ENCODE measurements at regions not wholly inside any gene's neighbourhood (a gene's known extent, or its start where the extent isn't known, plus 50 kb on each side); places are given as distances from the start of the nearest gene placed in this dataset.

DNA sequence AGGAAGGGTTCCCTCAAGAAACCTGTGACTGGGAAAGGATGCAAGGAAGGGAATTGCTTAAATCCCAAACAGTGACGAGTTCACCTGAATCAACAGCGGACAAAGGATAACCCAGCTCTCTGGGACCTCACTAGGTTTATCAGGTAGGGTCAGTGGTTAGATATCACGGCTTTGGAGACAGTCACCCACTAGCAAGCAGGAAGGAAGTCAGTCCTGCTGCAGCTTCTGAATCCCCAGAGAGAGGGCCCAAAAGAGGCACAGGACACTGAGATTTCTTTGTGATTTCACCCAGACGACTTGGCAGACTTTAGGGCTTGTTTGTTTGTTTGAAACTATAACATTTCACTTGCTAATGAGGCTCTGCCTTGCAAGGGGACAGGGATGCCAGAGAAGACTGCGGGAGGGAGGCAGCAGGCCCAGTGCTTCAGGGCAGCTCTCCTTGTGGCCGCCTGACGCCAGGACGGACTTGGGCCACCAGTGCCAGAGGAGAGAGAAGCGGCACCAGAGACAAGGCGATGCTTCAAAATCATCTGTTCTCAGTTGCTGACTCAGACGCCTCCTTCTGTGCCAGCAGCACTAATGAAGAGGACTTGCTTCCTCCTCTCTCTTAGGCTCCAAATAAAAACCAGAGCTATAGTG, 275.6 kb upstream of the SLC30A5 start:
- ChIA-PET POLR2A (no interaction called here), CTCF (no interaction called here)
- intact Hi-C loops (cut with DNase I, micrococcal nuclease): no loop called here
- H3K27me3 ChIP-seq (ENCODE audit: control insufficient read depth in 1 of 2, insufficient read depth in 2 of 2, low read length in 2 of 2): peaks cover 4 to 6% of the 10 kb centered on the region in 2 experiments
- DNase-seq: no peak
- H3K9me3 ChIP-seq (ENCODE audit: control insufficient read depth in 1 of 2, insufficient read depth in 1 of 2, low read length in 2 of 2): peaks cover 0 to 3% of the 10 kb centered on the region in 2 experiments
- TF ChIP-seq, protein P1, sequence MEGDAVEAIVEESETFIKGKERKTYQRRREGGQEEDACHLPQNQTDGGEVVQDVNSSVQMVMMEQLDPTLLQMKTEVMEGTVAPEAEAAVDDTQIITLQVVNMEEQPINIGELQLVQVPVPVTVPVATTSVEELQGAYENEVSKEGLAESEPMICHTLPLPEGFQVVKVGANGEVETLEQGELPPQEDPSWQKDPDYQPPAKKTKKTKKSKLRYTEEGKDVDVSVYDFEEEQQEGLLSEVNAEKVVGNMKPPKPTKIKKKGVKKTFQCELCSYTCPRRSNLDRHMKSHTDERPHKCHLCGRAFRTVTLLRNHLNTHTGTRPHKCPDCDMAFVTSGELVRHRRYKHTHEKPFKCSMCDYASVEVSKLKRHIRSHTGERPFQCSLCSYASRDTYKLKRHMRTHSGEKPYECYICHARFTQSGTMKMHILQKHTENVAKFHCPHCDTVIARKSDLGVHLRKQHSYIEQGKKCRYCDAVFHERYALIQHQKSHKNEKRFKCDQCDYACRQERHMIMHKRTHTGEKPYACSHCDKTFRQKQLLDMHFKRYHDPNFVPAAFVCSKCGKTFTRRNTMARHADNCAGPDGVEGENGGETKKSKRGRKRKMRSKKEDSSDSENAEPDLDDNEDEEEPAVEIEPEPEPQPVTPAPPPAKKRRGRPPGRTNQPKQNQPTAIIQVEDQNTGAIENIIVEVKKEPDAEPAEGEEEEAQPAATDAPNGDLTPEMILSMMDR (IDR thresholded peaks at IDR 0.05): no peak
- no peak overlapping the region for H3K27ac ChIP-seq (ENCODE audit: low read depth in 1 of 2, low read length in 2 of 2)
- no peak for ATAC-seq (ENCODE audit: poor library complexity)
- H3K9me3 Mint-ChIP-seq: no peaks in the 10 kb centered on the region
- H3K4me1 Mint-ChIP-seq (ENCODE audit: low read depth): no peaks in the 10 kb centered on the region
- no peak overlapping the region for H3K4me3 Mint-ChIP-seq
- H3K36me3 ChIP-seq (ENCODE audit: insufficient read depth, low read length): no peaks in the 10 kb centered on the region
- H3K4me3 ChIP-seq (ENCODE audit: low read length): no peak overlapping the region
- no peaks in the 10 kb centered on the region for H3K36me3 Mint-ChIP-seq (ENCODE audit: low read depth)
- H3K27me3 Mint-ChIP-seq: peaks cover 29% of the 10 kb centered on the region
- no peak overlapping the region for H3K27ac Mint-ChIP-seq
- H3K4me1 ChIP-seq (ENCODE audit: insufficient read depth, low read length): no peaks in the 10 kb centered on the region

DNA sequence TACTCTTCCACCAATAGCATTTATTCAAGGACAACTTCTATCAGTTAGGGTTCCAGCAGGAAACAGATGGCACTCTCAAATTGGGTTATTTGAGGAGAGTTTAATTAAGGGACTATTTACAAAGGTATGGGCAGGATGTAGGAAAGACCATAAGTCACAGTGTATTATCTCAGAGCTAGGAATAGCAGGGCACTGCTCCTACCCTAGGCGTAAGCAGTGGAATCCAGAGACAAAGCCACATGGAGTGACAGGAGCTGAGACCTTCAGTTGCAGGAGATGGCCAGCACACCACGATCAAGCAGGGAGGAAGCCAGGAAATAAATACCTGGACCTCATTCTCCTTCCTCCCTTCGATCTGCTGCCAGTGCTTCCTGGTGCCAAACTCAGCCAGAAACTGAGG, 274.9 kb upstream of the SLC30A5 start:
- Histone ChIP-seq H3K36me3 (ENCODE audit: insufficient read depth, low read length) (no peaks in the 10 kb centered on the region), H3K27ac (ENCODE audit: low read depth in 1 of 2, low read length in 2 of 2) (no peak overlapping the region), H3K4me3 (ENCODE audit: low read length) (no peak overlapping the region), H3K9me3 (ENCODE audit: control insufficient read depth in 1 of 2, insufficient read depth in 1 of 2, low read length in 2 of 2) (peaks cover 0 to 3% of the 10 kb centered on the region in 2 experiments), H3K27me3 (ENCODE audit: control insufficient read depth in 1 of 2, insufficient read depth in 2 of 2, low read length in 2 of 2) (peaks cover 4 to 6% of the 10 kb centered on the region in 2 experiments), H3K4me1 (ENCODE audit: insufficient read depth, low read length) (no peaks in the 10 kb centered on the region)
- peaks cover 33% of the 10 kb centered on the region for H3K27me3 Mint-ChIP-seq
- ATAC-seq (ENCODE audit: poor library complexity) (no peak), DNase-seq (no peak)
- CTCF ChIA-PET: no interaction called here
- POLR2A ChIA-PET: no interaction called here
- no peak overlapping the region for H3K27ac Mint-ChIP-seq
- intact Hi-C loops (cut with DNase I, micrococcal nuclease): no loop called here
- H3K36me3 Mint-ChIP-seq (ENCODE audit: low read depth): no peaks in the 10 kb centered on the region
- no peak overlapping the region for H3K4me3 Mint-ChIP-seq
- H3K4me1 Mint-ChIP-seq (ENCODE audit: low read depth): no peaks in the 10 kb centered on the region
- H3K9me3 Mint-ChIP-seq: no peaks in the 10 kb centered on the region
- TF ChIP-seq, protein P1 (IDR thresholded peaks at IDR 0.05): no peak

DNA sequence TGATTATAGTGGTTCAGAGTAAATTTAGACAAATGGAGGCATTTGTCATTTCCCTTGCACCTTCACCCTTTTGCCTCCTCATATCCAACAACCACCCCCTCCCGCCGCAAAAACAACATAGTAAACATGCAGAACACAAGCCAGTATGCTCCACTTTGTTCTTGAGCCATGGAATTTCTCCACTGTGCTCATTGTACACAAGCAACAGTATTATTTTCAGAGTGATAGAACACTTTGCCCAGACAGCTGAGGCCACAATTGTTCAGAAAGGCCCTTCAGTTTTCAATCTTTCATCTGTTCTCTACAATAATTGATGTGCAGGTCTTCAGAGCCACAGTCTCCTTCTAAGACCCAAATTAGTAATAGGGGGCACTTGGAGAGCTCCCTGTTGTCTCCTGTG, 272.8 kb upstream of the SLC30A5 start:
- no peak overlapping the region for H3K27ac ChIP-seq (ENCODE audit: low read depth in 1 of 2, low read length in 2 of 2)
- H3K27me3 Mint-ChIP-seq: peaks cover 31% of the 10 kb centered on the region
- no peaks in the 10 kb centered on the region for H3K4me1 ChIP-seq (ENCODE audit: insufficient read depth, low read length)
- H3K9me3 ChIP-seq (ENCODE audit: control insufficient read depth in 1 of 2, insufficient read depth in 1 of 2, low read length in 2 of 2): peaks cover 0 to 3% of the 10 kb centered on the region in 2 experiments
- peaks cover 4 to 6% of the 10 kb centered on the region in 2 experiments for H3K27me3 ChIP-seq (ENCODE audit: control insufficient read depth in 1 of 2, insufficient read depth in 2 of 2, low read length in 2 of 2)
- no peak for DNase-seq
- intact Hi-C loops (cut with DNase I, micrococcal nuclease): no loop called here
- H3K4me1 Mint-ChIP-seq (ENCODE audit: low read depth): no peaks in the 10 kb centered on the region
- no peak overlapping the region for H3K27ac Mint-ChIP-seq
- H3K36me3 Mint-ChIP-seq (ENCODE audit: low read depth): no peaks in the 10 kb centered on the region
- ChIA-PET CTCF (no interaction called here), POLR2A (no interaction called here)
- TF ChIP-seq, protein P1 (IDR thresholded peaks at IDR 0.05): no peak
- no peak for ATAC-seq (ENCODE audit: poor library complexity)
- H3K4me3 ChIP-seq (ENCODE audit: low read length): no peak overlapping the region
- no peaks in the 10 kb centered on the region for H3K9me3 Mint-ChIP-seq
- no peak overlapping the region for H3K4me3 Mint-ChIP-seq
- H3K36me3 ChIP-seq (ENCODE audit: insufficient read depth, low read length): no peaks in the 10 kb centered on the region

Measured in CD4-positive, alpha-beta T cell (primary cell).